ENCODE measurements at regions not wholly inside any gene's neighbourhood (a gene's known extent, or its start where the extent isn't known, plus 50 kb on each side); places are given as distances from the start of the nearest gene placed in this dataset.

DNA sequence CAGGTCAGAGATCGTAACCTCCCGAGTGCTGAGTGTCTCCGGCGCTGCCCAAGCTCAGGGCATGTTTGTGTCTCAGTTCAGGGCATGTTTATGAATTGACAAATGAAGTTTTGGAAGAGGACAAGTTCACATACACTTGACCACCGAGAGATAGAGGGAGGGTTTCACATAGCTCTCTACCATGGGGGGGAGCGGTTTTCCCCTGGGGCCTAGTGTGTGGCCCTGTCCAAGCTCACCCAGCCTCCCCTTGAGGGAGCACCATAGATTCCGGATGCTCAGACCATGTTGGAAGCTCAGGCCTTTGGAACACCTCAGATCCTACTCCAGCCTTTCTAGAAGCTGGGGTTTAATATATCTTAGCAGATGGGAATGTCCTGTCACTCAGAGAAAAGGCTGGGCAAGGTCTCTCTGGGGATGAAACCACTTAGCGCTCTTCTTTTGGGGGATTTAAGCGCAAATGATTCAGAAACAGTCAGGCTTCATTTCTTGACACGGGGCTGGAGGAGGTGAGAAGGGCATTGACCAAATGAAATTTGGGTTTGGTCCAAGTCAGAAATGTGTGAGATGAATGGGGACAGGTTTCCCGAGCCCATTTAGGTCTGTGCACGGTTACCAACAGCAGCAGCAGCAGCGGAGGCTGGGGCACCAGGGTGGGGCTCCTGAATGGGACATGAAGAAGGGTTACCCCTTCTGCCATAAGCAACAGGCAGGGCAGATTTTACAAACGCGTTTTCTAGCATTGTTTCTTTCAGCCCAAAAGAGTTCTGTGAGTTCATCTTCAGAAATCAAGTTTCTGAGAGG lies 96.6 kb downstream of the METRNL start:
- H3K4me3 ChIP-seq (ENCODE audit: low read depth, low read length) = no peak overlapping the region
- no peak for TF ChIP-seq CTCF (IDR thresholded peaks at IDR 0.05; ENCODE audit: insufficient read depth, low read depth, low read length, missing control alignments)
- DNase-seq (ENCODE audit: low read depth) = peak; percentile 62

DNA sequence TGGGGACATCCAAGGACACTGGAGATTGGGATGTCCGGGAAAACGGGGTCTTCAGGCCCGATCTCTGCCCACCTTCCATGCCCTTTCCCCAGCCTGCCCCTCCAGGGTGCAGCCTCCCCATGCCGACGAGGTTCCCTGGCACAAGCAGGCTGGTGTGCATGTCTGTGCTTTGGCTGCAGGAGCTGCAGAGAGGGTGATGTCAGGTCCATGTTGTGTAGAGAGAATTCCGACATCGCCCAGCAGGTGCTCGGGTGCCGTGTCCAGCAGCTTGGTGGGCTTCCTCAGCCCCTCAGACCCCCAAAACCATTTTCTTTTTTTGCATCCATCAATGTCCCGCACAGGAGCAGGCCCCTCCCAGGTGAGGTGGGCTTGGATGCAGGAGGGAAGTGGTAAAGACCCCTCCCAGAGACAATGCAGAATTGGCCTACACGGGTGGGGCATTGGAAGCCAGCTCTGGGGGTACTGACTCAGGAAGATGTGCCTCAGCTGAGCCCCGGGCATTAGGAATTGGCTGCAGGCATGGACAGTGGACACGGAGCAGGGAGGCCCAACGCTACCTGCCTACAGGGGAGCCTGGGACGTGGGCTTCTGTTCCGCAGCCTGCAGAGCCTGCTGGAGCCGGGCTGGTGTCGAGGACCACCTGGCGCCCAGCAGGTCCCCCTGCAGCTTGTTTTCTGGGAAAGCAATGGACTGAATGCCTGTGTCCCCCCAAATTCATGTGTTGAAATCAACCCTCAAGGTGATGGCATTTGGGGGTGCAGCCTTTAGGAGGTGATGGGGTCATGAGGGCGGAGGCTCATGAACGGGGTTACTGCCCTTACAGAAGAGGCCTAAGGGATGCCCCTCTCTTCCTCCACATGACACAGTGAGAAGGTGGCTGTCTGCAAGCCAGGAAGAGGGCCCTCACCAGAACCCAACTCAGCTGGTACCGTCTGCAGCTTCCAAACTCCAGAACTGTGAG lies 97.5 kb downstream of the METRNL start:
- H3K4me3 ChIP-seq (ENCODE audit: low read depth, low read length) = no peak overlapping the region
- no peak for TF ChIP-seq CTCF (IDR thresholded peaks at IDR 0.05; ENCODE audit: insufficient read depth, low read depth, low read length, missing control alignments)
- DNase-seq (ENCODE audit: low read depth) = no peak

GRCh38 chr17:83177611-83178532 lies 98.5 kb downstream of the METRNL start:
- no peak for DNase-seq (ENCODE audit: low read depth)
- no peak overlapping the region for H3K4me3 ChIP-seq (ENCODE audit: low read depth, low read length)
- TF ChIP-seq CTCF (IDR thresholded peaks at IDR 0.05; ENCODE audit: insufficient read depth, low read depth, low read length, missing control alignments) = no peak

DNA sequence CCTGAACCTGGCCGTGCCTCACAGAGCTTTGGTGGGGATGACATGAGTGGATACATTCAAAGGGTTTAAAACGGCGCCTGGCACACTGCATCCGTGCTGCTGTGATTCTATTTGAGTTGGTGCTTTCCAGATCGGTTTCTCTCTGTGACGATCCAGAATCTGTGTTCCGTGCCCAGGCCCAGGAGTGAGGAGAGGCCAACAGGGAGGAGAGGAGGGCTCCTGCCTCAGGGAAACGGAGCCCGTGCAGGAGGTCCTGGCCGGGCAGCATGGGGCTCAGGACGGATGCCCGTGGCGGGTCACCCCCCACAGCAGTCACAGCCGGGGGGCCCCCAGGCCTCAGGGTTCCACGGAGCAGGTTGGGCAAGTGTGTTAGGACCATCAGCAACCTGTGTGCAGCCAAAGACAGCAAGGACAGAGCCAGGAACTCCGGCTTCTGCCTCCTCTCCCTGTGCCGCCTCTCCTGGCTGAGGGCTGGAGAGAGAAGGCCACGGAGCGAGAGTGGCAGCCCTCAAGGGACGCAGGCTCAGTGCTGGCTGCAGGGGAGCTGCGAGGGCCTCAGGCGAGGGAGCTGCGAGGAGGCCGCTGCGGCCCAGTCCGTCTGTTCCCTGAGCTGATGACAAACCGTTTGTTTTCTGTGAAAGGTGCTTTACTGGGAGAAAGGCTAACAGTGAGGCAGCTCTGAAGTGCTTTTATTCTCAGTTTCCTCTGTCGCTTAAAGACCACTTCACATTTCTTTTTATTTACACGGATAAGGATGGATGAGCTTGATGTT lies 99.3 kb downstream of the METRNL start:
- no peak for TF ChIP-seq CTCF (IDR thresholded peaks at IDR 0.05; ENCODE audit: insufficient read depth, low read depth, low read length, missing control alignments)
- no peak for DNase-seq (ENCODE audit: low read depth)
- no peak overlapping the region for H3K4me3 ChIP-seq (ENCODE audit: low read depth, low read length)

DNA sequence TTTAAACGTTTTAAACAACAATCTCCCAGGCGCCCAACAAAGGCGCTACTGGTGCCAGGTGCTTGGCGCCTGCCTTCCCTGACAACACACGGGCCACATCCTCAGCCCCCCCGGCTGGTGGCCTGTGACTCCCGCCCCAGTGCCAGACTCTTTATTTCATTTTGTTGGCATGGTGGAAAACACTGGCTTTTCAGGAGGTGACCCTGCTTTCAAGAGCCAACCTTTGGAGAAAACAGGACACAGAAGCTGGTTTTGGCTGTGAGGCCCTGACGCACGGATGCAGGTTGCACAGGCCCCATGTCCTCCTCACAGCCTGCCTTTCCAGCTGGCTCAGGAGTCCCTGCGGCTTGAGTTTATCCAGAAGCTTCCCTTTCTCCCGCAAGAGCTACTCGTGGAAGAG lies 100.0 kb downstream of the METRNL start:
- no peak for TF ChIP-seq CTCF (IDR thresholded peaks at IDR 0.05; ENCODE audit: insufficient read depth, low read depth, low read length, missing control alignments)
- no peak overlapping the region for H3K4me3 ChIP-seq (ENCODE audit: low read depth, low read length)
- no peak for DNase-seq (ENCODE audit: low read depth)

GRCh38 chr17:83179811-83180210 lies 100.4 kb downstream of the METRNL start:
- no peak overlapping the region for H3K4me3 ChIP-seq (ENCODE audit: low read depth, low read length)
- no peak for DNase-seq (ENCODE audit: low read depth)
- no peak for TF ChIP-seq CTCF (IDR thresholded peaks at IDR 0.05; ENCODE audit: insufficient read depth, low read depth, low read length, missing control alignments)

All from GM12865 (cell line).